Stimulated activated CD4-positive, alpha-beta T cell treated with anti-CD3 and anti-CD28 coated beads, Interleukin-12 subunit alpha, Interleukin-12 subunit beta, amount 100 ng/mL, for 4 hours (primary cell): ENCODE measurements at regions not wholly inside any gene's neighbourhood (a gene's known extent, or its start where the extent isn't known, plus 50 kb on each side); places are given as distances from the start of the nearest gene placed in this dataset.

Experiments used
- DNase-seq: peaks from one replicate; pipeline ENCODE4 v3.0.0-alpha.2; 2020

DNA sequence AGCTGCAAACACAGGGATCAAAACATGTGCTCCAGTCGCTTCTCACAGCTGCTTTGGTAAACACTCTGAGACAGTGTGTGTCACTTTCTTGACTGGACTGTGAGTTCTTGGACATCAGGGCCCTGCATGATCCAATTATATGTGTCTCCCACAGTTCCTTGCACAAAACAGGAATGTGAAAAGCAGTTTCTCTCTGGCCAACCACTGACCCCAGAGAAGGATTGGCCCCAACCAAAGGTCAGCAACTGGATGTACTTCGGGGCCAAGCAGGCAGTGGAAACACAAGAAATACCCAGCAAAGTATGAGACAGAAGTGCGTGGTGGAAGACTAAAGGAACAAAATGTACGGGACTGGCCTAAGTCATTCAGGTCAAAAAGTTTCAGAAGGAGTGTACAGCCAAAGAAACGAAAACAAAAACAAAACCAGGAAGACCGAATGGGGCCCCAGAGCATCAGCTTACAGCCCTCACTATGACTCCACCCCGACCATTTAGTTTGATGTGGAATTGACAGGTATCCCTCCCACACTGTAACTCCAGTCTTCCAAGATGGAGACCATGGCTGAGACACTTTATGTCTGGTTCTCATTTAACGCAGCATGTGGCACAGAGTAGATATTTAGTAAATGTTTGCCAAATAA, 76.7 kb upstream of the LPP start:
- DNase-seq: no peak

- DNase-seq: no peak
These were observed 73.9 kb upstream of the LPP start for GRCh38 chr3:188080091-188080490.

DNA sequence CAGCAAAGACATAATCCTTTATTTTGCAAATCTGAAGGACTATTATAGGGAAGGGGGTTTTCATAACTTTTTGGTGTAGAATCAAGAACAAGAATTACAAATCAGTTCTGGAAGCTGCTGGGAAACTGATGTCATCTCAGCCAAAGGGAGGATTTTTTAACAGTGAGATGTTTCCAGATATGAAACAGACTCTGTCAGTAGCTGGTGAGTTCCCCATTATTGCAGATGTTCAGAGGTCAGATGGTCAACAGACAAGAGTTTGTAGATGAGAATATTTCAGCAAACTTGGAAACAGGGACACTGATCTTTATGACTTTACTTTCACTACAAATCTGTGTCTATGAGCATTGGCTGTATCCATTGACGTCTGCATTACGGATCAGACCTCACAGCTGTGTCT, 71.9 kb upstream of the LPP start:
- no peak for DNase-seq

DNA sequence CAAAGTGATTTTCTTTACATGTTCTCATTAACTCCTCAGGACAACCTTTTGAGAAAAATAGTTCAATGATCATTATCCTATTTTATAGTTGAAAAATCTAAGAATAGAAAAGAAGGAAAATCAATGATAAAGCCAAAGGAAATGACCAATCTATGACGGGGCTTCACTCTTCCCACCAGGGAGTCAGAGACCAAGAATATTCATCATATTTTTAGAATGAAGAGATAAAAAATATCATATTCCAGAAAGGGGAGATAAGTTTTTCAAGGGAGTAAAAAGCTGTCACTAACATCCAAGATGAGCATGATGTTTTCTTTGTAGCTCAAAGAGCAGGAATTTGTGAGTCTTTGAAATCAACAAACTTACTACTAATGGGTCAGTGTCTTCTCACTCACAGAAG, 71.5 kb upstream of the LPP start:
- no peak for DNase-seq

- no peak for DNase-seq
These were observed 70.9 kb upstream of the LPP start for GRCh38 chr3:188083011-188083410.

GRCh38 chr3:188084752-188085583, 69.0 kb upstream of the LPP start:
- DNase-seq: no peak

DNA sequence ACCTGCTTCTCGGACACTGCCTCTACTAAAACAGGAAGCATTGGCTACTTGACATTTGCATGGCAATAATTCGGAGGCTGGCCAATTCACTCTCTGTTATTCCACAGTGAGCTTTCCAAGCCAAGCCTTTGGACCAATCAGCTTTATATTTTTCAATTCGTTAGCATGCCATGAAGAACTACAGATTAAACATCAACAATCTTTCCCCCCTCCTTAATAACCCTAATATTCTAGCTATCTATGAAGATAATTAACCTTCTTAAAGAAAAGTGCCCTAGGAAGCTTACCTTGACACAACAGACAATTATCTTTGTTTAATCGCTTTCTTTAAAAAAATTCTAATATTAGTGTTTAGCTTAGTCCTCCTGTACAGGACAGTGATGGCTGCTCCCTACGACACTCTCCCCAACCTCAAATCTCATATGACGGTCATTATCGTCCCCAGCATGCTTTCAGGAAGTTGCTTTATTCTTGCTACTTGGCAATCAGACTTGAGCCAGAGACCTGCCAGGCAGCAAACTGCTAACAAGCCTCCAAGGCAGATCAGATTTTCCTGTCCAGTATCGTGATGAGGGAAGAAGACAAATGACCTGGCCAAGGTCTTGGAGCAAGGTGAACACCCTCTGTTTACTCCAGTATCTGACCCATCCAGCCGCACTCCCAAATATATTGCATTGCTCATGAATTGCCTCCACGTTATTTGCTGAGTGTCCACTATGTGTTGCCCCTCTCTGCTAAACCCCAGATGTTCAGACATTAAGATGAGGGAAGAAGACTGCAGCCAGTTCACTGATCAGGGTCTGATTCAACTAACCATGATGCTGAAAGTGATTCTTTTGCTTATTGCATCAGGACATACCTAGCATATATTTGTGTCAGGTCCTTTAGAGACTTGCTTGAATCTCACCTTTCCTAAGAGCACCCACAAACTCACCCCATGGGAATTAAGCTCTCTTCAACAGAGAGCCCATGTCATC, 68.1 kb upstream of the LPP start:
- no peak for DNase-seq

DNA sequence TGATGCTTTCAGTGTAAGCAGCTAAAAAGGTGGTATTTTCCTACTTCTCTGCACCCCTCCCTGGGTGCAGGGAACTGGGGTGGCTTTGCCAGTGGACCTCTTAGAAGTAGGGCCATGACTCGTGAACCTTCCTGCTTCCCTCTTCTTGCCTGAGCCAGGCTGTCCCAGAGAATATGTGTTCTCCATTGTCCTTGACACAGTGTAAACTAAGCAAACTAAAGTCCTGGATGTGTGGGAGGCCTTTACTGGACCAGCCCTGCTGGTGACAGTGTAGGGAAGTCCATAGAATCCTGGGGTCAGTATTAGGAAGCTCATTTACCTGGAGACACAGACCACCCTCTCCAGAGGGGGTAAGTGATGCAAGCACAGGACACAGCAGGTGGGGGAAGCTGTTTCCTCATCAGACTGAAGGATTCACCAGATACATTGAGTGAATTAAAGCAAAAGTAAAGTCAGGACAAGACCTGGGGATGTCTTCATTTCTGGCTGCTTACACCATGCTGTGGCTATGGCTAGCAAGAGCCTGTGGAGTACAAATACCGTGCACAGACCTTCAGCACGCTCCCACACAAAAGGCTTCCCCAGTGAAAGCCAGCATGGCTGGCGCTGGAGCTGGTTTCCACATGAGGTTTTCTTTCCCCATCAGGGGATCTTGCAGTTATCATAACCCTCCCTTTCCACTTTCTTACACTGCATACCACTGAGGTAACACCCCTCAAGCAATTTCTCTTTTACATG, 64.8 kb upstream of the LPP start:
- DNase-seq: no peak

GRCh38 chr3:188090620-188091309, 63.2 kb upstream of the LPP start:
- DNase-seq: no peak

GRCh38 chr3:188091746-188092145, 62.2 kb upstream of the LPP start:
- no peak for DNase-seq

DNA sequence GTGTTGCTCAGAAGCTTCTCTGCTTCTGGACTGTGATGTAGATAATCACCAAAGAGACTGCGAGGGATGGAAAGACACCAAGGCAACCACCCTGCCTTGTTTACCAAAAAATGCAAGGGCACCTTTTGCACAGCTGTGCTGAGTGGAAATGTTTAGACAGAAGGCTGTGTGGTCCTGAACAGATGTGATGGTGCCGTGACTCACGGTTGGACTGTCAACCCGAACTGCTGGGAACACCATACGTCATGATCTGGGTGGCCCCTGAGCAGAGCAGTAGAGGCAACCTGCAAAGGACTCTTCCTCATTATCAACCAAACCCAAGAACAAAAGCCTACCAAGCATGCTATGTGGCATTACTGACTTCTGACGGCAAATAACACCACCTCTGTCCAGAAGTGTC, 61.3 kb upstream of the LPP start:
- peak; percentile 11 for DNase-seq

DNA sequence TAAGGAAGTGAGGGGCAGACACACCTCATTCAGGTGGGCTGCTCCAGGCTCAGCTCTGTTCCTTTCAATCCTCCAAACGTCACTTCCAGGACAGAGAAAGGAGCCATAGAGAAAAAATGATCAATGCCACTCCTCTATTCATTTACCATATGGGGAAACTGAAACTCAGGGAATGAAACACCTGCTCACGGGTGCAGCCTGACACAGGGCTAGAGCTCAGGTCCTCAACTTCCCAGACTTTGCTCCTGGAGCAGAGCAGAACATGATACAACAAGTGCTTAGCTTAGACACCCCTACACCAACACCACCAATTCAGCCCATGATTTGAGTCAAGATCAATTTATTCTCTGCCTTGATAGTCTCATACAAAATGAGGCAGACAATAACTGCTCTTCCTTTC, 58.5 kb upstream of the LPP start:
- DNase-seq: no peak

DNA sequence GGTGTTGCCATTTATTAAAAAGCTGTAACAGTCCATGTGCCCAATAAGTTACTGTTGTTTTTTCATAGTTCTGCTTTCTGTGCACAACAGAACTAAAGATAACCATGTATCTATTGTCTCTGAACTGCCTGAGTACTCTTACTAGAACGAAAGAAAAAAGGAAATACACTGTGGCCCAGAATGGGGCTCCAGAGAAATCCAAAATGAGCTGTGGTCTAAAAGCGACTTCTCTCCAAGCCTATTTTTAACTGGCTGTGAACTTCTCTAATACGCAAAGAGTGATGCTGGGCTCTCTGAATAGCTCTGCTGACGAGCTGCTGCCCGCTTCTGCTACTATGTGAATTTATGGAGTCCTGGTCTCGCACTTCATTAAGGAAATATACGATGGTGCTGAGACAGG, 56.2 kb upstream of the LPP start:
- no peak for DNase-seq

DNA sequence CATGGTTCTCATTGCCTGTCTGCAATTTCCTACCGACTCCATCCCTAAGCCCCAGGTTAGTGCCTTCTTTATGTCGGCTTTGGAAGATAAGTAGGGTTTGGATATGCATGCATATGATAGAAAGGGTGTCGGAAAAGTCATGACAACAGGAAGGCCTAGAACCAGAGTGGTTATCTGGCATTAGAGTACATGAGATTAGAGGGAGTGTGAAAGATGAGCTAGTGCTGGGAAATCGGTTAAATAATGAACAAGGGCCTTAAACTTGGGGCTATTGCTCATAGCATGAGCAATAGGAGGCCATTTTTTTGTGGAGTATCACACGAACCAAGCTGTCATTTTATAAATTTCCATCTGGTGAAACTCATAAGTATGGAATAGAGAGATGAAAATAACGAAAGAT, 54.0 kb upstream of the LPP start:
- no peak for DNase-seq

- no peak for DNase-seq
These were observed 51.0 kb upstream of the LPP start for GRCh38 chr3:188102861-188103547.

DNA sequence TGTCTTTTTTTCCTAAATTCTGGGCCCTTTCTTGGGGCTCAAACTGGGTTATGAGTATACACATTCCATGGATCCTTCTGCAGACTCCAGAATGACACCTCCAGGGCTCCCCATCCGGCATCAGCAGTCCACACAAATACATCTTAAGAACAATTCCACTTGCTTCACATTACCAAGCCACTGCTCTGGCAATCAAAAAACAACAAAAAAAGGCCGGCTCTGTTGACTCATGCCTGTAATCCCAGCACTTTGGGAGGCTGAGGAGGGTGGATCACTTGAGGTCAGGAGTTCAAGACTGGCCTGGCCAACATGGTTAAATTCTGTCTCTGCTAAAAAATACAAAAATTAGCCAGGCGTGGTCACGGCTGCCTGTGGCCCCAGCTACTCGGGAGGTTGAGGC, 49.9 kb upstream of the LPP start:
- DNase-seq: no peak
